ENCODE measurements at regions not wholly inside any gene's neighbourhood (a gene's known extent, or its start where the extent isn't known, plus 50 kb on each side); places are given as distances from the start of the nearest gene placed in this dataset.

DNA sequence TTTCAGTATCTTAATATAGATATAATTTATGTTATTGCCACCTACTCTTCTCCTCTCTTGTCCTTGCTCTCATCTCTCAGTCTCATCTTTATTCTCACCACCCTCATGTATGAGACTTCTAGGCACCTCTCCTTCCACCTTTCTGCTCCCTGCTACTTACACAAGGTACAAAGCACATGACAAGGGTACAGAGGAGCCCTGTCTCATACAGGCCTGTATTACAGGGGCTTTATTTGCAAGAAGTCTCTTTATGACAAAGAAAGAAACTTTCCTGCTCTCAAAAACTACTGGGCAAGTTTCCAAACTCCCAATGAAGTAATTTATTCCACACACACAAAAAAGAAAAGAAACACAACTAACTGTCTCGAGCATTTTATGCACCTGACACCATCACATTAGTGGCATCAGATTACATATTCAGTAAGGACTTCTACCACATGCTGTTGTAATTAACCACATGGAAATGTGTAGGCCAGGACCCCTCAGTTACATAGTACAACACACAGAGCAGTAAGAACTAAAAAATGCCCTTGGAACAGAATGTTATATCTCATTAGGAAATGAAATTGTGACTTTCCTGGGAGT is 253.1 kb downstream of the FZD1 start:
- in situ Hi-C loops (cut with MboI; ENCODE audit: low sequenced_read_pairs), result no loop called here

- in situ Hi-C loops (cut with MboI; ENCODE audit: low sequenced_read_pairs), result no loop called here
Observed at GRCh38 chr7:91518058-91518457, 253.8 kb downstream of the FZD1 start.

GRCh38 chr7:91519241-91520158 is 255.3 kb downstream of the FZD1 start:
- in situ Hi-C loops (cut with MboI; ENCODE audit: low sequenced_read_pairs), result no loop called here

DNA sequence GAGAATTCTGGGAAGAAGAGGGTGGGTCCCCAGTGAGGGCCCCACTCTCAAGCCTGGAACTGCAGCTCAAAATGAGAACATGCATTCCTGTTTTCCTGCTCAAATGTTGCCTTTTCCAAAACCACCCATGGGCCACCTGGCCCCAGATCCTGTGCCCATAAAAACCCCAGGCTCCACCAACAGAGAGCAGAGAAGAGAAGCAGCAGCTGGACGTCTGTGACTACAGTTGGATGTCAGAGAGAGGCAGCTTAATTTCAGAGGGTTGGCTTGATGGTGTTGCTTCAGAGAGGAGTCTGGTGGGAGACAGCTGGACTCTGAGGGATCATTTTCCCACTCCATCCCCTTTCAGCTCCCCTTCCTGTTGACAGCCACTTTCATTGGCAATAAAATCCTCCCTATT is 256.4 kb downstream of the FZD1 start:
- in situ Hi-C loops (cut with MboI; ENCODE audit: low sequenced_read_pairs), result no loop called here

GRCh38 chr7:91526404-91526803 is 262.2 kb downstream of the FZD1 start:
- in situ Hi-C loops (cut with MboI; ENCODE audit: low sequenced_read_pairs), result no loop called here

- in situ Hi-C loops (cut with MboI; ENCODE audit: low sequenced_read_pairs), result no loop called here
Observed at GRCh38 chr7:91527460-91527859, 263.2 kb downstream of the FZD1 start.

DNA sequence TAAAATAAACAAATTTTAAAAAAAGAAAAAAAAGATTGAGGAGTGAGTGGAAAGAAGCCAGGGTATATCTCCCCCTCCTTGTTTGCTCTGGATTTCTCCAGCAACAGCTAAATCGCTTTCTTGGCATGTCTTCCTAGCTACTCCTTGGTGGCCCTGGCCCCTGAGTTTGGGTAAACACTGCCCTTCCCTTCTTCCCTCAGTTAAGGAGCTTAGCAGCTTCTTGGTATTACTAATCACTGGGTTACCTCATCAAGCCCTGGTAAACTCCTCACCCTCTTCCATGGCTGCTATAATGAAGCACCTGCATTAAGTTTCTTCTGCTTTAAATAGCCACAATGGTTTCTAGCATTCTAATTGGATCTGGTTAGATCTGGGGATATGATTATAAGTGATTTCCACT is 269.8 kb downstream of the FZD1 start:
- in situ Hi-C loops (cut with MboI; ENCODE audit: low sequenced_read_pairs), result no loop called here

- in situ Hi-C loops (cut with MboI; ENCODE audit: low sequenced_read_pairs), result no loop called here
Observed at GRCh38 chr7:91537260-91538152, 273.3 kb downstream of the FZD1 start.

DNA sequence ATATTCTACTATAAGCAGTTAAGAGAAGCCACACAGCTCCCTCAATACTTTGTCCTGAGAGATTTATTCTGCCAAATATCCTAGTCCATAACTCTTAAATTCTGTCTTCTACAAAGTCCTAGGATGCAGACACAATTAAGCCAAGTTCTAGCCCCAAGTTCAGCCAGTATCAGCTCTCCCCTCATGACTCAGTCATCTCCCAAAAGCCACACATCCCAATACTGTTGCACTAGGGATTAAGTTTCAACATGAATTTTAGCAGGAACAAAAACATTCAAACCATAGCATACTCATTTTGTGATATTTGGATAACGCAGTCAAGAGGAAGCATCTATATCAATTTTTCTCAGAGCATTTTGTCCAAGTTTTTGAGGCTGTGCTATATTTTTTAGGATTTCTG is 277.4 kb downstream of the FZD1 start:
- in situ Hi-C loops (cut with MboI; ENCODE audit: low sequenced_read_pairs), result no loop called here

DNA sequence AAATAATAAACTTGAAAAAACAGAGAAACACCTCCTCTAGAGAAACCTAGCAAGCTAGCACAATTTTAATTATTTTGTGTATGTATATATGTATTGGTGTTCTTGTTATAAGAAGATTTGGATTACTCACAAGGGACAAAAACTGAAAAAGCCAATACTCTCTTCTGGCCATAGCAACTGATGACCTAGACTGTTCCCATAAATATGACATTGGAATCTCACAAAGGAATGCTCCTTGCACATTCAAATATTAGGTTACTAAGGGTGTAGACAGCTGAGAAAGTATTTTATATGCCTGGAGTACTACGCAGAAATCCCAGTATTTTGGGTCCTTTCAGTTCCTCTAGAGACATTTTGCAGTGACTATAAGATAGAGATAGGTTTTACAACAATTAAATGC is 279.4 kb downstream of the FZD1 start:
- in situ Hi-C loops (cut with MboI; ENCODE audit: low sequenced_read_pairs), result no loop called here

GRCh38 chr7:91549878-91550277 is 285.6 kb downstream of the FZD1 start:
- in situ Hi-C loops (cut with MboI; ENCODE audit: low sequenced_read_pairs), result no loop called here

DNA sequence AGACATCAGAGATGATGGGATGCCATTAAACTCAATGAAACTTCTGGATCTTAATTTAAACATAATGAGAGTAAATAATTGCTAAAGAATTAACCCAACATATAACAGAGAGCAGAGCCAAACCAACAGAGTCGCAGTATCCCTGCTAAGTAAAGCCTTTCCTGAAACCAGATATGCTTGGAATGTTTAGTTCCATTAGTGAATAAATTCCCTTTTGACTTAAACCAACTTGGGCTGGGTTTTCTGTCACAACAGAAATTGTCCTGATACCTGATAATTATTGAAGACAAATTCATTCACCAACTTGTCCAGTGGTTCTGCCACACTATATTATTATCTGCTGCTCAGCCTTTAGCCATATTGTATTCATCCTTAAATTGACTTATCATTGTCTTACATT is 286.7 kb downstream of the FZD1 start:
- in situ Hi-C loops (cut with MboI; ENCODE audit: low sequenced_read_pairs), result no loop called here

DNA sequence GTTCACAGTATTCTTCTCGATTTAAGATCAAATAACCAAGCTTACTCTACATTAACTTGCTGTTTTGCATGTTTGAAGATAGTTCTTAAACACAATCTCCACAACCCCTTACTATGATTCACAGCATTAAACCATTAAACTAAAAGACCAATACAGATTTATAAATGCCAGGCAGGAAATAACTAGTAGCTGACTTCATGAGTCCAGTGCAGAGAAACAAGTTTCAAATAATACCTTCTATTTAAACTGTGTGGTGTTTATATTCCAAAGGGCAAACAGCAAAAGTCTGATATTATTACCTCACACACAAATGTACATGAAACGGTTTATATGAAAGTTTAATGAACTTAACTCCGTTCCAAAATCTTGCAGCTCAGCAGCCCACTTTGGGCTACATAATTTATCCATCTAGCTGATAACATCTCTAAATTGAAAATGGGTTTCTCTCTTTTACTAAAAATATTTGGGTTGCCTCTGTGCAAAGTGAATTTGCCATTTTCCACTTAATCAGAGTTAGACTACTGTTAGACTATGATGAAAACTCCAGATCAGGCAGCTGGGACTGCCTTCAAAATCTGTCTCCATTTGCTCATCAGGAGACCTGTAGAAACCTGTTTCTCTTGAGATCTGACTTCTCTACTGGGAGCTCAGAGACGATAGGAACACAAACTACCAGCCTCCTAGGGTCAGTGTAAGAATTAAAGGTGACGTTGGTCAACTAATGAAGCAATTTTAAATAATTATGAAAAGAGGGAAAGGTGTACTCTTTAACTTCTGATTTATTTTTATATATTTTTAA is 287.3 kb downstream of the FZD1 start:
- in situ Hi-C loops (cut with MboI; ENCODE audit: low sequenced_read_pairs), result no loop called here

DNA sequence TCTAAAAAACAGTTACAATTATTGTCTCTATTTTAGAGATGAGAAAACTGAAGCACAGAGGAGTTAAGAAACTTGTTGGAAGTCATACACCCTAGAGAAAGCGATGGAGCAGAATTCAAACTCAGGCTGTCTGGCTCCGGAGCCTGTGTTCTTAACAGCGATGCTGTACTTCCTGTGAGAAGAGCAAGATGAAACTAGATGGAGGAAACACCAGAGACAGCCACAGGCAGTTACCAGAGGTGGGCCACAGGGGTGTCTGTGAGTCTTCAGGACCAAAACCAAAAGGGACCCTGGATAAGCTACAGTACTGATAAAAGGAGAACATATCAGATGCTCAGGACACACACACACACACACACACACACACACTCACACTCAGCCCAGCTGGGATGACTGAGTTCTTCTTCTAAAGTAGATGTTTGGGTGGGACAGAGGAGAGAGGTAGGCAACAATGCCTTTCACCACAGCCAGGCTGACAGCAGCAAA is 289.2 kb downstream of the FZD1 start:
- in situ Hi-C loops (cut with MboI; ENCODE audit: low sequenced_read_pairs), result no loop called here

GRCh38 chr7:91554883-91555282 is 290.6 kb downstream of the FZD1 start:
- in situ Hi-C loops (cut with MboI; ENCODE audit: low sequenced_read_pairs), result no loop called here

GRCh38 chr7:91556239-91556638 is 292.0 kb downstream of the FZD1 start:
- in situ Hi-C loops (cut with MboI; ENCODE audit: low sequenced_read_pairs), result no loop called here

DNA sequence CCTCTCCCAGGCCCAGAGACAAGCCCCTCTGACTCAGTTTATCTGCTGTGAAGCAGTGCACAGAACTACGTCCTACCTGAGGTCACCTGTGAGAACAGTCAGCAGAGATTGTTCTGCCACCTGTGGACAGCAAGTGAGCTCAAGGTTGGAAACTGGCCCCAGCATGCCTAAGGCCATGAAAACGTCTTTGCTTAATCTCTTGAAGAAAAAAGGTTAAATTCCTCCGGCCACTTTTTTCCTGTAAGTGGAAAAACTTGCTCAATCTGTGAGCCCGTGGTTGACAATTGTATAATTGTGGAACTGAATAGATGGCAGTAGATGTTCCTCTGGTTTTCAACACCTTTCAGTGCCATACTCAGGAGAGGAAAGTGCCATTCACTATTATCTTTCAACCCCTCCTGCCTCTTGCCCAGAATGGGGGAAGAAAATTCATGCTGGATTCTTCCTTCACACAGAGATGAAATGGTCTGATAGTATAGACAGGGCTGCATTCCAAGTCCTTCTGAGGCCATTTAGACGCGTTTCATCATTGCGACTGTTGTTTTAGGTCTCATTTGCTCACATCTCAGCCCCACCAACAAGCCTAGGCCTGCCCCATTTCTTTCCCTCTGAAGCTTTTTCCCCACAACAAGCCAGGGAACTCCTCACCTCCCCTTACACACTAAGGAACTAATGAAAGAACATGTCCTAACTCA is 292.9 kb downstream of the FZD1 start:
- in situ Hi-C loops (cut with MboI; ENCODE audit: low sequenced_read_pairs), result no loop called here

DNA sequence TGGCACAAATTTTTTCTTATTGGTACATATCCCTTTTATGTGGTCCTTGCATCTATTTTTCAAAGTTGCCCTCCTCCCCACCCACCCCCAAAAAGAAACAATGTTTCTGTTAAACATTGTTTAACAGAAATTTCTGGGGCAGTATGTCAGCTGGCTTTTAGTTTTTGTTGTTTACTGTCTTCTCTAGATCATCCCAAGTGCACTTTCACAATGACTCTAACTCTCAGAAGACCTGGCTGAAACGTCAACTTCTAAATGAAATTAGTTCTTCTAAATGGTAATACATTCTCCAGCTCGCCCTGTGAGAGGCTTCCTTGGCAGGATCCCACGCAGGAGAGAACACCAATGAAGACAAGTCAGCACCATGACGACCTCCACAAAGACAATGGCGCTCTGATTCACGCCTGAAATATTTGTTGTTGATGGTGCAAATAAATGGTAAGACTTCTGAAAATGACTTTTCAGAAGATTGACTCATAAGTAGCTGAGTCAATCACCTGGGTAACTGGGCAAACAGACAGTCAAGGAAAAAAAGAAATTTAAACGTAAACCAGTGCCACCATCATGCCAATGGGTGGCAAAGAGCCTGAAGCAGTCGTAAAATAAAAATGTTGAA is 293.7 kb downstream of the FZD1 start:
- in situ Hi-C loops (cut with MboI; ENCODE audit: low sequenced_read_pairs), result no loop called here

GRCh38 chr7:91559947-91560346 is 295.7 kb downstream of the FZD1 start:
- in situ Hi-C loops (cut with MboI; ENCODE audit: low sequenced_read_pairs), result no loop called here

GRCh38 chr7:91564101-91564500 is 299.9 kb downstream of the FZD1 start:
- in situ Hi-C loops (cut with MboI; ENCODE audit: low sequenced_read_pairs), result no loop called here

All from HL-60/S4 (cell line).